GM21825 (cell line): ENCODE measurements at regions not wholly inside any gene's neighbourhood (a gene's known extent, or its start where the extent isn't known, plus 50 kb on each side); places are given as distances from the start of the nearest gene placed in this dataset.
"Not testable (repeated sequence)": the region's sequence is repeated elsewhere in the genome, so short reads cannot be mapped to it uniquely, and the experiment has no call there.

Source experiments
- ATAC-seq: cut with Tn5 transposase; IDR thresholded peaks from one replicate; pipeline ENCODE4 v1.9.1; 2021; ENCODE audit warnings: mild to moderate bottlenecking, moderate library complexity; ENCODE audit not compliant: unreplicated experiment

DNA sequence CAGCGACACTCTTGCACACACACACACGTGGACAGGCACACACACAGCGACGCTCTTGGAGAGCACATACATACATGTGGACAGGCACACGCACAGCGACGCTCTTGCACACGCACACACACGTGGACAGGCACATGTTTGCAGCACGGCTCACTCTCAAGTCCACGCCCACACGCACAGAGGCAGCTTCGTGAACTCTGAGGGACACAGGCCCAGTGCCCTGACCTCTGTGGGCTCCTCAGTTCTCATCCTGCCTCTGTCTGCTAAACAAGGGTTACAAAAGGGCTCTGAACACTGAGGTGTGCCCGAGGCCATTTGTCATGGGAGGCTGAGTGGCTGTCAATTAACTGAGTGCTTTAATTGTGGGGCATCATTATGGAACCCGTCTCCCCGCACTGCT lies 558.8 kb upstream of the ADAMTS16 start:
- no peak for ATAC-seq

DNA sequence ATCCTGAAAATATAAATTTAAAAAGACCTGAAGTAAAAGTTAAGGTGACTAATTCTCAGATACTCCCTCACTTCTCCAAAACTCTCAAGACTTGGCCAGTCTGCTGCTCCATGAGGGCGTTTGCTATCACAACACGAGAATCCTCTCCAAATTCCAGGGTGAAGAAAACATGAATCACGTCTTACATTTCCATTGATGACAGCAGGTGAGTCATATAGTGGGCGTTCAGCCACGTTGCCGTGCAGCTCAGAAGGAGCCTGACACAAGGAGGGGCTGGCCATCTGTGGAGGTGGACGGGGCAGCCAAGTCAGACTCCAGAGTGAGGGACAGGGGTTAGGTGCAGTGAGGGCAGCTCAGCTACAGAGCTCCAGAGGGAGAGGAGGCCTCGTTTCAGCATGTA lies 555.1 kb upstream of the ADAMTS16 start:
- ATAC-seq, result no peak

DNA sequence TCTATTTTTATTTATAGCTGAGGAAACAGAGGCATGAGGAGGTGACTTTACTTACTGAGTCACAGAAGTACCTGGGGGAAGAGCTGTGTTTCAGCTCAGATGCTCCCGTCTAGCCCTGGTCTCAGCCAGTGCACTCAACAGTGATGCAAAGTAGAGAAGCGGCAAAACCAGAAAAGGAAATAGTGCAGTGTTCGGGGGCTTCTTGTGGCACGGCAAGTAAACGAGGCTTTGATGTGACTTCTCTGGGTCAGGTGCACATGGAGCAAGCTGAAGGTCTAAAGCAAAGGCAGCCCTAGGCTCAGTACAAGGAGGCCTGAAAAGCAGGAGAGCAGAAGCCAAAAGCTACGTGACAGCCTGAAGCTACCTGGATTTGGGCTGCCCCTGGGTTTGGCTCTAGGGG lies 526.7 kb upstream of the ADAMTS16 start:
- ATAC-seq, result no peak

DNA sequence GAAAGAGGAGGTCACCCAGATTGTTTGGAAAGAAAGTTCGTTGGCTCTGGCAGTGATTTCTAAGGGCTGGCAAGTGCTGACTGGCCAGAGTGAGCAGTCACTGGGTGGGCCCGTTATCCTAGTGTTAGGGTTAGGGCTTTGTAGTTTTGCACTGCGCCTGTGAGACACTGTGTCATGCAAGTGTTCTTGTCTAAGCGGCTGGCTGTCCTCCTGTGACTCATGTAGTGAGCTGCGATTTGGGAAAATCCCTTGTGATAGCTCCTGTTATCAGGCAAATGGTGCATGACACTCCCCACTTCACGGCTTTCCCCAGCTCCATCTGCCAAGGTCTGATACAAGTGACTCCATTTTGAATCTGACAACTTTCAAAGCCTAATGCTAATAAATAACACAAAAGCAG lies 526.0 kb upstream of the ADAMTS16 start:
- ATAC-seq, result no peak

DNA sequence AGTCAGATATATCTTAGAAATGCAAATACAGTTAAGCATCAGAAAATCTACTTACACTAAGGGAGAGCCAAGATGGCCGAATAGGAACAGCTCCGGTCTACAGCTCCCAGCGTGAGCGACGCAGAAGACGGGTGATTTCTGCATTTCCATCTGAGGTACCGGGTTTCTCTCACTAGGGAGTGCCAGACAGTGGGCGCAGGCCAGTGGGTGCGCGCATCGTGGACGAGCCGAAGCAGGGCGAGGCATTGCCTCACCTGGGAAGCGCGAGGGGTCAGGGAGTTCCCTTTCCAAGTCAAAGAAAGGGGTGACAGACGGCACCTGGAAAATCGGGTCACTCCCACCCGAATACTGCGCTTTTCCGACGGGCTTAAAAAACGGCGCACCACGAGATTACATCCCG lies 524.8 kb upstream of the ADAMTS16 start:
- ATAC-seq, result not testable (repeated sequence)

DNA sequence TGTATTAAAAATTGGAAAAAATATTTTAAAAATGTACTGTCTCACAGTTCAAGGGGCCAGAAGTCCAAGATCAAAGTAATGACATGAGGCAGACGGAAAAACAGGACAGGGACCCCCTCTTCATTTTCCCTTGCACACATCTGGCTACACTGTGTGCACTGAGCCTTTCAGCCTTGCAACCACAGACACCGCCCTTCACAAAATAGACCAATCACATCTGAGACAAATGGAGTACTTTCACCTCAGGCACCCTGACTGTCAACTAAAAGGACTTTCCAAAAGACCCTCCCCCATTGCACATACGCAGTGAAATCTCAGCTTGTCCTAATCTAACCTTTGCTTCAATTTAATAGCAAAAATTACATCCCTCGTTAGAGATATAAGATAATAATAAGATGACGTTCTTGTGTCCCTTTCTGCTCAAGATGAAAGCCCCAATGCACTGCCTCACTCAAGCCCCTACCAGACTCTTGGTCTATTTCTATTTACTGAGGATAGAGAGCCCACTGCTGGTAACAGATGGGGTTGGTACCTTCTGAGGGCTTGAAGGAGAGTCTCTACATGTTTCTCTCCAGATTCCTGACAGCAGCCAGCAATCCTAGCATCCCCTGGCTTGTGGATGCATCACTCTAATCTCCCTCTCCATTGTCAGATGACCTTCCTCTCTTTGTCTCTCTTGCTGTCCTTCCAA lies 514.8 kb upstream of the ADAMTS16 start:
- ATAC-seq, result no peak

DNA sequence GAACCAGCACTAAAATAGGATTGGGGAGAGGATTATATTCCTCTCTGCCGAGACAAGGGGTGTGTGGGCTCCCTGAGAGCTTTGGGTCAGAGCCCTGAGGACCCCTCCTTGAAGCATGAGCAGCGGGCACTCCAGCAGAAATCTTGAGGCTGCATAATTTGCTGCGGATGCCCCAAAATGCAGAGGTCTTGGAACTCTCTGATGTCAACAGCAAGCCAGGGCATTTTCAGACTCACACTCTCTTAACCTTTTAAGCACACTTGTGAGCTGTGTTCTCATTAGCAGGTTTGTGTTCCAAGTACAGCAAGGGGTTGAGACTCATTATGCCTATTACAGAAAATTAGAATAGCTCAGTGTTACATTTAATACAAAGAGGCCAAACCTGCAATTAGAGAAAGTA lies 513.0 kb upstream of the ADAMTS16 start:
- ATAC-seq, result no peak

DNA sequence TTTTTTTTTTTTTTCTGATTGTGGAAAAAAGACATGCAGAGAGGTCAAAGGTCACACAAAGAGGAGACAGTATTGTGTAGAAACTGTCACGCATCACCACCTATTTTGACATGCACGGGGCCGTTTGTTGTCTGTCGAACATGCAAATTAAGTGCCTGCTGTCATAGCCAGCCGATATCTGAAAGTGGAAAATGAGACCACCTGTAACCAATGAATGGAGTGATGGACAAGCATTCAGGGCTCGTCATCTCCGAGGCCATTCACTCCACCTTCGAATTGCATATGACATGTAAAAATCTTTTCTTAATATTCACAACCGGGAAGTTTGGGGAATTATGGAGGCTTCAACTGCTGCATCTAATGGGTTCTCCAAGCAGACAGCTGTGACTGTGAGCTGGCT lies 512.2 kb upstream of the ADAMTS16 start:
- no peak for ATAC-seq

DNA sequence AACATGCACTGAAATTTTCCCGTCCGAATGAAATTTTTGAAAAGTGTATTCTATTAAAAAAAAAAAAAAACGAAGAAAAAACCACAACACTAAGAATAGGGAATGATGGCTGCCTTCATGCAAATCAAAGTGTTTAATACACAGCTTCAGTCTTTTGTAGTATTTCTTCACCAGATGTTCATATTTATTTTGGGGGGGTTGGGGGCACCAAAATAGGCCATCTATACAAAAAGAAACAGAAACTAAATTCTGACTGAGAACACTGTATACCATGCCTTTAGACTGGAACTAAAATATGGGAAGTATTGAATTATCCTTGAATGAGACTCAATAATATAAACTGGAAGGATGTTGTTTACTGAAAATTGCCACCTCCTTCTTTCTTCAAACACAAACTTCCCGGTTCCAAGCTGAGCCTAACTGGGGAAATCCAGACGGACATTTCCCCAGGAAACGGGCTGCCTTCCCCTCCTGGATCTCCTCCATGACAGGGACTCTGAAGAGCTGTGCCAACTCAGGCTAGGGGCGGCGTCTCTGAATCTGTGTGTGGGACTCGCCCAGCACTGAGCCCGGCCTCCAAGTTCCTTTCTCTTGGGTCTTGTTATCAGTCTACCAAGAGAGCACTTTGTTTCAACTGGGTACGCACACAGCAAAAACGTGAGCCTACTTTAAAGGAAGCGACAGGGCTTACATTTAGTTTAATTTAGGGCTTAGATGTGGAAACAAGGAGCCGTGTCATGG lies 511.3 kb upstream of the ADAMTS16 start:
- ATAC-seq, result no peak

DNA sequence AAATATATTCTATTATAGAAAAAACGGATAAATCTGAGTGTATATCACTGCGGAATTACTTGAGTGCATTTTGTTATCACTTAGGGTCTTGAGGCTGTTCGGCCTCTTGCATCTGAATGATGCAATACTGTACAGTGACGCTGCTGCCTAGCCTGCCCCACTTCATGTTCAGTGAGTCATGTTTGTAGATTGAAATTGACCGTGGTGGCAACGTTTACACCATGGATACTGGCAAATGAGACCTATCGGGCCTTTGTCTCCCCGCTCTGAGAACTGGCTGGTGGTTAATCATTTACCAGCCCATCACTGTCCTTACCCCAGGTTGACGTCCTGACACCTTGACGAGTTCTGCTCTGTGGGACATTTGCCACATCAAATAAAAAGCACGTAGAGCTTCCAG lies 510.1 kb upstream of the ADAMTS16 start:
- ATAC-seq, result no peak

DNA sequence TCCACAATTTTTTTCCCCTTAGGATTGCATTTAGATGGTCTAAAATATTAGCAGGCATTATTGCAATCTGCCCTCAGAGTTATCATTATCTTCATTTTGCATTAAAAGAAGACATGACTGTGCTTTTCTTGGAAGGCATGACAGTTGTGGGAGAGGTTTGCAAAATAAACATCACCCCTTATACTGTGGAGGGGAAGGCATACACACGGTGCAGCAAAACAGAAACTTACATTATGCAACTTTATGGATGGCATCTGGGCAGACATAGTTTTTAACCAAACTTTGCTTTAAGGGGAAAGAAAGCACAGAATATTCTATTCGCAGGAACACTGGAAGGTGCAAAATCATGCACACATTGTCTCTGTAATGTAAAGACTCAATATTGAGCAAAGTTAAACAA lies 505.8 kb upstream of the ADAMTS16 start:
- no peak for ATAC-seq

DNA sequence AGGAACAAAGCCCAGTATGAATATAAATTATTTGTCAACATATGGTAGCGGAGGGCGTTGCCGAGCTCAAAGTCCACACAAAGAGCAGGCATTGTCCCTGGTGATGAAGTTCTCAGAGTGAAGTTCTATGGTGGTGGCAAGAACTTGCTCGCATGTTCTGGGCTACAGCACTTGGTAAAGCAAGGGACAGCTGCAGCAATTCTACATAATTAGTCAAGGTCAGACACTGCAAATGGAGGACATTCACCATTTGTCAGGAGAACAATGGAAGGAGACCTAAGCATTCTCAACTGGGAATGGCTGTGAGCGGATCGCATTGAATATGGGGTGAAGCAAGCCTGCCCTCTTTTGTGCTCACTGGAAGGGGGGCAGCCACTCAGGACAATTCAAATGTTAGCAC lies 503.8 kb upstream of the ADAMTS16 start:
- ATAC-seq, result no peak

DNA sequence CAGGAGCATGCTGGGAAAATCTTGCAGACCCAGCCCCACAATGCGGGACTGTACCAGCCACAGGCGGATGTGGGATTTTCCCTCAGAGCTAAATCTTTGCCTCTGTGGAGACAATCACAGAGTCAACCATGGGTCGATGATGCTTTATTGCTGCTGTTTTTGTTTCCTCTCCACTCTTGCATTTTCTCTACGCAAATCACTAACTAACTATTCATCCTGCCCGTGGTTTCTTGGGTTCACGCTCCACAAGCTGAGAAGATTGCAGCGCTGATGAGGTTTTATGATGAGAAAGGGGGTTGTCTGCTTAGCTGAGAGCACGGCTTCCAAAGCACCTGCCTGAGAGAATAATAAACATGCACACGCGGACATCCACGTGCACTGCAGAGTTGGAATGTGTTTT lies 500.2 kb upstream of the ADAMTS16 start:
- no peak for ATAC-seq

DNA sequence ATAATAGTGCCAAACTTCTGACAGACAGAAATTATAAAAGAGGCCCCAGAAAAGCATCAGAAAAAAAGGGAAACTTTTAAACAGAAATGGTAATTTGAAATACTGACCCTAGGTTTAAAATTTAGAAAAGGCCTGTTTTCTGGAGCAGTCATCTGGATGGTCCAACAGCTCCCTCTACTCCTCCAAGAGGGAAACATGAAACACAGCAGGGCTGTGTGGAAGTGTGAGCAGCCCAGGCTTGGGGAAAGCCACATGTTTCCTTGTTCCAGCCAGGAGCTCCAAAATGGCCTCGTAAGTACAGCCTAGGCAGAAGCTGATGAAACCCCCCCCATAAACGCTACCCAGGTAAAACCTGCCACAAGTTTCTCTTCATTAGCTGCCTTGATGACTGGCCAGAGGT lies 499.3 kb upstream of the ADAMTS16 start:
- ATAC-seq, result no peak

DNA sequence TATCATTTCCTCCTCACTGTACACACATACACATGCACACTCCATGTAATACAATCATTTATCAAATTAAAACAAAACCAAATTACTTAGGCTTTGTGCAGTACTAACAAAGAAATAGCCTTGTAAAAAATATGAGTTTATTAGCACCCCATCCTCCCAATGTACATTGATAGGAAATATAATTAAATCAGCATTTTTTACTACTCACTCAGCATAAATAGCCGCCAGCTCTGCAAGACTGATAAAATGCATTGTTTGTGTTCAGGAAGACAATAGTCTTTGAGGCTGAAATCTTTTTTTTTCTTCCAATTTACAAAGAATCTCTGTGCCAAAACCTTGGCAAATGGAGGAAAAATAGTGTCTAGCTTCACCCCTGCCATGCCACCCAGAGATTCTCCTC lies 497.6 kb upstream of the ADAMTS16 start:
- no peak for ATAC-seq

DNA sequence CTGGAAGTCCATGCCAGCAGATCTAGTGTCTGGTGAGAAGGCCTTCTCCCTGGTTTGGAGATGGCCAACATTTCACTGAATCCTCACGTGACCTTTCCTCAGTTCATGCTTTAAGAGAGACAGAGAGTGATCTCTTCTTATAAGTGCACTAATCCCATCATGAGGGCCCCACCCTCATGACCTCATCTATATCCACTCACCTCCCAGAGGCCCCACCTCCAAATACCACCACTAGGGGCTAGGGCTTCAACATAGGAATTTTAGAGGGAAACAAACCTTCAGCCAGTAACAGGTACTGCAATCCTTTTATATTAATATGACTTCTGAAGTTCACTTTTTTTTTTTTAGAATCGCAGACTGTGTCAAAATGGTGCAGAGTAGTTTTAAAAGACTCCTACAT lies 496.9 kb upstream of the ADAMTS16 start:
- ATAC-seq, result no peak

DNA sequence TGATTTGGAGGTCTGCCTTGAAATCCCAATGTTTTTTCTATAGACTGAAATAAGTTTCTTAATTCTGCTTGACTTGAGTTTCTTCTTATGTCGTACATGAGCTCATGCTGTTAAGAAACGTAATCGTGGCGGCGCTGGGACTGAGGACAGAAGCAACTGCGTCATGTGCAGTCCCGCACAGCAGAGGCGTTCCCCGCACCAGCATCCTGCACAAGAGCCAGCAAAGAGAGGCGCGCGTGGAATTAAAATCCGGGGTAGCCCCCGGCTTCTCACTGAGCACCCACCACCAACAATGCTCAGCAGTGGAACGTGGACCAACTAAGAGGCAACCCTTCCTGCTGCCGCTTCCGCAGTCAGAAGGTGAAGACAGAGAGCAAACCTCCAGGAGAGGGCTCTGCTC lies 496.2 kb upstream of the ADAMTS16 start:
- no peak for ATAC-seq

DNA sequence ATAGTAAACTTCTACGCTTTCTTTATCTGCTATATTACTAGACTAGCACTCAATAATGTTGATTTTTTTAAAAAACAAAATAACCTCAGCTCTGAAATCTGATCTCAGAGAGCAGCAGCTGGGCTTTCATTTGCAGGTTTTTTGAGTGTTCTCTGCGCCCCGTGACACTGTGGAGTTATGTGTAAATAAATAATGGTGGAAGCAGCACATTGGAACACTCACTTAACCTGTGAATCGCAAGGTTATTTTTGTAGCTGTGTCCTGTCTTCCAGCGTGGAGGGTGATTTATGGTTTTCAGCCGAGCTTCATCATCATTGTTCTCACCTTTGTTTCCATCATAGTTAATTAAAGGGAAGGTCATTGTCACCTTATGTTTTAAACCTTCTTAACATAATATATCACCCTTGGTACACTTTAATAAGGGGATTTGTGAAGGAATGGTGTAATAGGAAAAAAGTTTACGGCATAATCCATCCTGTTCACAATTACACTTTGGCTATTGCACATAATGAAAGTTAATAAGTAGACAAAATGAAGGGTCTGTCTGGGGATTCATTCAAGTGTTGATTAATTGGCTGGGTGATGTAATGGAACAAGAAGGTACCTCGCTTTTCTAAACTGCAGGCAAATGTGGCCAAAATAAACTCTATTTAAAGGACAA lies 493.3 kb upstream of the ADAMTS16 start:
- no peak for ATAC-seq

DNA sequence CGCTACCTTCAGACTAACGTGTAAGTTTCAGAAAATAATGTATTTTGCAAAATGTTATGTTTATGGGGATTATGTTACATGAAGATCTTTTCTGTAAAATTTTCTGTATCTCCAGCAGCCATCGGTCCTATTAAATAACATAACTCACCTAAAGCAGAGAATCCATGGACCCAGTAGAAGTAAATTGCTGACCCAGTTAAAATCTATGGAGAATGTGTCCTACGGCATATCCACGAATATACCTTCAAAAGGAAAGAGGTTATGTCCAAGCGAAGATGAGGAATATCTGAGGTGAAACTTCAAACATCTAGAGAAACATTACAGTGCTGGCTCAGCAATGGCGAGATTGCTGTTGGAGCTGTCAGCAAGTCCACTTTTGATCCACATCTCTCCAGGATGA lies 492.2 kb upstream of the ADAMTS16 start:
- ATAC-seq, result no peak

DNA sequence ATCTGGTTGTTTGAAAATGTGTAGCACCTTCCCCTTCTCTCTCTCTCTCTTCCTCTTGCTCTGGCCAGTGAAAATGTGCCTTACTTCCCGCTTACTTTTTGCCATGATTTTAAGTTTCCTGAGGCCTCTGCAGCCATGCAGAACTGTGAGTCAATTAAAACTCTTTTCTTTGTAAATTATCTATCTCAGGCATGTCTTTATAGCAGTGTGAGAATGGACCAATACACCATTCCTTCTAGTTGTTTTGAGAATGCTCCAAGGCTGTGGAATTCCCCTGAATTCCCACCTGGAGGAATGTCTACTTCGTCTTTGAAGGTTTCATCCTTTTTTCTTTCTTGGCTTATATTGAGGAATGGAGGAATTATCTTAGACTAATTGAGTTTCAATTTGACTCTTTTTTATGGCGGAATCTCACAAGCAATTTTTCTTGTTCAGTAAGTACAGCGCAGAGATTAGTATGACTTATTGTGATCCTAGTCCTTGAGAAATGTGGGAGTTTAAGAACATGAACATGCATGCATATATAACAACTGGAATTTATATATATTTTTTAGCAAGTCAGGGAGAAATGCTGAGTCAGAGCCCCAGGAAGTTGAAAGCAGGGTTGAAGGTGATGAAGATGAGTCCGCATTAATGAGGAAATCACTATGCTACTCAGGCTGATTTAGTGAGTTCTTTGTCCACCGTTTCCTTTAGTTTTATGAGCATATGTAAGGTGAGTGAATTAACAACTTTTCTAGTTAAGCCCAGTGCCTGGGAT lies 488.1 kb upstream of the ADAMTS16 start:
- ATAC-seq, result no peak

DNA sequence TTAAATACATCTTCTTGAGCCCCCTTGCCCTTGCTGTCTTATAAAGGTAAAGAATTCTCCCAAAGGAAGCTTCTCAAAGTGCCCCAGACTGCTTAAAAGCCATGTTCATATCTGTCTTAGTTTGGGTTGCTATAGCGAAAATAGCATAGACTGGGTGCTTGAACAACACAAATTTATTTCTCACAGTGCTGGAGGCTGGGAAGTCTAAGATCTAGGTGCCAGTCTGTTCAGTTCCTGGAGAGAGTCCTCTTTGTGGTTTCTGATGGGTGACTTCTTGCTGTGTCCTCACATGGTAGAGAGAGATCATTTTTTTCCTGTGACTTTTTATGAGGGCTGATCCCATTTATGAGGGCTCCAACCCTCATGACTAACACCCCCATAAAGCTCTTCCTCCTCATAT lies 486.7 kb upstream of the ADAMTS16 start:
- no peak for ATAC-seq

DNA sequence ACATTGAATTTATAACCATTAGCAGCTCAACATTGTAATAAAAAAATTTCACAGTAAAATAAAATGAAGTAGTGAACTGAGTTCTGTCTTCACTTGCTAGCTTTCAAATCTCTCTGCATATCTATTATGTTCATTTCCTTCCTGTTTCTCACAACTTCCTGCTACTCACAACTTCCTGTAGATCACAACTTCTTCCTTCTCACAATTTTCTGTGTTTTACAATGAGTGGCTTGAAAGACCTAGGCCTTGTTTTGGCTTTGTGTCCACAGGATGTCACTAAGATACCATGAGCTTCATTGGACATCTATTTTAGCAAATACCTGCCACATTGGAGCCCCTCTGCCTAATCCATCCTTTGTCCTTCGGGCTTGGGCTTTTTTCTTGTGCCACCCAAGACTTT lies 480.3 kb upstream of the ADAMTS16 start:
- no peak for ATAC-seq
